ENCODE measurements at regions not wholly inside any gene's neighbourhood (a gene's known extent, or its start where the extent isn't known, plus 50 kb on each side); places are given as distances from the start of the nearest gene placed in this dataset.

- TF ChIP-seq CTCF (IDR thresholded peaks at IDR 0.05) (no peak), POLR2A (IDR thresholded peaks at IDR 0.05) (no peak)
Measured at GRCh38 chr3:68072062-68072461, 417.6 kb upstream of the SUCLG2 start.
